NB4 (cell line): ENCODE measurements at regions not wholly inside any gene's neighbourhood (a gene's known extent, or its start where the extent isn't known, plus 50 kb on each side); places are given as distances from the start of the nearest gene placed in this dataset.

Experiments used
- DNase-seq: peaks from one replicate; pipeline ENCODE4 v3.0.0; 2010; ENCODE audit warnings: low read depth
- H3K4me3 ChIP-seq: one replicate; pipeline ENCODE4 v1.5.1; 2011; ENCODE audit warnings: mild to moderate bottlenecking, low read depth, low read length, moderate library complexity
- MYC ChIP-seq: IDR thresholded peaks from 2 replicates; pipeline ENCODE4 v1.6.1; 2011; ENCODE audit warnings: low read depth, low read length
- POLR2A ChIP-seq: IDR thresholded peaks from 2 replicates; pipeline ENCODE4 v1.6.1; 2011; ENCODE audit warnings: mild to moderate bottlenecking; ENCODE audit not compliant: insufficient read length; ENCODE audit errors: extremely low read depth
- TF ChIP-seq, protein P1 (sequence below): IDR thresholded peaks from one replicate; pipeline ENCODE4 v1.5.1; 2012; ENCODE audit warnings: low read depth, low read length
- TF ChIP-seq, protein P2 (sequence below): IDR thresholded peaks from 2 replicates; pipeline ENCODE4 v1.6.1; 2011; ENCODE audit warnings: low read depth, low read length

DNA sequence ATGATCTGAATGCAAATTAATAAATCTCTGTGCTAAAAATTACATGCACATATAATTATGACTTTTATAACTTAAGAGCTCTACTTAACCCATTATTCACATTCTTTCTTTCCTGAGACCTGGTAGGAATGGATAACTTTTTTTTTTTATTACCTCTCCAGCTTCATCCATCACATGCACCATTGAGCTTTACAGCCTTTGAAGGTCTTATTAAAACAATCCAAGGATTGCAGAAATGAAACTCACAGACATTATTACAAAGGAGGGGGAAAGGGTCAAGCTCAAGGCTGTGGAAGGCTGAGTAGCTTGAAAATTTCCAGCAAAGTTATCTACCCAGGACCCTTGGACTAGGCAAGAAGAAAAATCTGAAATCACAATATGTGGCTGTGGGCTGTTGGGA lies 202.5 kb upstream of the GRIP1 start:
- no peak for TF ChIP-seq MYC
- TF ChIP-seq, protein P1, sequence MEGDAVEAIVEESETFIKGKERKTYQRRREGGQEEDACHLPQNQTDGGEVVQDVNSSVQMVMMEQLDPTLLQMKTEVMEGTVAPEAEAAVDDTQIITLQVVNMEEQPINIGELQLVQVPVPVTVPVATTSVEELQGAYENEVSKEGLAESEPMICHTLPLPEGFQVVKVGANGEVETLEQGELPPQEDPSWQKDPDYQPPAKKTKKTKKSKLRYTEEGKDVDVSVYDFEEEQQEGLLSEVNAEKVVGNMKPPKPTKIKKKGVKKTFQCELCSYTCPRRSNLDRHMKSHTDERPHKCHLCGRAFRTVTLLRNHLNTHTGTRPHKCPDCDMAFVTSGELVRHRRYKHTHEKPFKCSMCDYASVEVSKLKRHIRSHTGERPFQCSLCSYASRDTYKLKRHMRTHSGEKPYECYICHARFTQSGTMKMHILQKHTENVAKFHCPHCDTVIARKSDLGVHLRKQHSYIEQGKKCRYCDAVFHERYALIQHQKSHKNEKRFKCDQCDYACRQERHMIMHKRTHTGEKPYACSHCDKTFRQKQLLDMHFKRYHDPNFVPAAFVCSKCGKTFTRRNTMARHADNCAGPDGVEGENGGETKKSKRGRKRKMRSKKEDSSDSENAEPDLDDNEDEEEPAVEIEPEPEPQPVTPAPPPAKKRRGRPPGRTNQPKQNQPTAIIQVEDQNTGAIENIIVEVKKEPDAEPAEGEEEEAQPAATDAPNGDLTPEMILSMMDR = no peak
- TF ChIP-seq POLR2A = no peak
- TF ChIP-seq, protein P2, sequence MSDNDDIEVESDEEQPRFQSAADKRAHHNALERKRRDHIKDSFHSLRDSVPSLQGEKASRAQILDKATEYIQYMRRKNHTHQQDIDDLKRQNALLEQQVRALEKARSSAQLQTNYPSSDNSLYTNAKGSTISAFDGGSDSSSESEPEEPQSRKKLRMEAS = no peak
- DNase-seq = no peak
- H3K4me3 ChIP-seq = no peak overlapping the region

DNA sequence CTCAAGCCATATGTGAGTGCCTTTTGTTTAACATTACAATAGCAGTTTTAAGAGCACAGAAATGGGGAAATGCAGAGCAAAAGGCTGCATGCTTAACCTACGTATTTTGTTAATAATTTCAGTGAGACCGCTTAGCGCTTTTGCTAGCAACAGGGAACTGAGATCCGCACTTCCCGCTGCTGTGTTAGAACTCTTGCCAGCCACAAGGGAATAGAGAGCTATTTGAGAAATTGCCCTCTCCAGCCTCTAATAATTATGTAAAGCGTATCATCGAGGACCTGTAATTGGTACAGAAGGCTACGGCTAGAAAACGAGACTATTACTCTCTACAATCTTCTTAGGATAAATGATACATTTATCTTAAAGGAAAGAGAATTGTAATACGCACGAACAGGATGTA lies 205.2 kb upstream of the GRIP1 start:
- DNase-seq = no peak
- H3K4me3 ChIP-seq = no peak overlapping the region
- TF ChIP-seq, protein P1 = no peak
- TF ChIP-seq MYC (no peak), POLR2A (no peak)
- TF ChIP-seq, protein P2 = no peak

DNA sequence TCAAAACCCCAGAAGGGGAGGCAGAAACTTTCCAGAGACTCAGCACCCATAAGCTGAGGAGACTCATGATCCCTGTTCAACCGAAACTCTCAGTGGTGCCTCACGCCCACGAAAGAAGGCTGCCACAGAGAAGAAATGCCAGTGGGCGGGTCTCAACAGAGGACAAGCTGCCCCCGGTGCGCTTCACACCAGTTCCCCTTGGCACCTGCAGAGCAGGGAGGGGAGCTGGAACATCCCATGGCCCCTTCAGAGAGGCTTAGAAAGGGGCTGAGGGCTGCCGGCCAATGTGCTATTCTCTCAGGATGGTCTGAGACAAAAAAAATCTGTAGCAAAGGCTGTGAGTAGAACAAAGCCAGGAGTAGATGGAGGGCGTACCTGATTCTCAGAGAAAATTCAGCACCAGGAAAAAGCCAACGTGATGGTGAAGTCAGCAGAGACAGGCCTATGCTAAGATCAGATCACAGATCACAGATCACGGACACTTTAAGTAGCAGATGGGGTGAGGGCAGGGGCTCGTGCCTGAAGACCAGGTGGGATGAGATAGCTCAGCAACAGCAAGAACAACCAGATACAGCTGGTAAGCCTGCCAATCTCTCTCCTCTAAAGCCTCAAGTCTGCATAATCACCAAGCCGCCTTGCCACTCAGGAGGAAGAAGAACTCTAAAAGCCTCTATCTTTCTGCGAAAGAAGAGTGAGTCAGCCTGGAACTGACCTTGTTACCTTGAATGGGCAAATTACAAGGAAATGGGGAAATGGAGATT lies 206.4 kb upstream of the GRIP1 start:
- no peak for TF ChIP-seq MYC
- TF ChIP-seq, protein P2 = no peak
- TF ChIP-seq POLR2A = no peak
- H3K4me3 ChIP-seq = no peak overlapping the region
- no peak for DNase-seq

DNA sequence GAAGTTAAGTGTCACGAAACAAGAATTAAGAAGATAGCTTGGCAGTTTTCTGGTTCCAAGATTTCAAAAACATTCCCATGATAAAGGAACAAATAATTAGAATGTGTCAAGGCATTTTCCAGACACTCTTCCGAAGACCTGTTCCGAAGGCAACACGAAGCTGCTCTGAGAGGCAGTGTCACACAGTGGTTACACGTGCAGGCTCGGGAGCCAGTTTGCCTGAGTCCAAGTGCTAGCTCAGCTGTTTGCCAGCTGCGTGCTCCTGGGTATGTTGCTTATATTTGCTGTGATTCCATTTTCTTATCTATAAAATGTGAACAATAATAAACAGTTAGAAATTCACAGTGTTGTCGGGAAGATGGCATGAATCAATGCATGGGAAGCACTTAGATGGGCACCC lies 217.9 kb upstream of the GRIP1 start:
- no peak for DNase-seq
- H3K4me3 ChIP-seq = no peak overlapping the region
- TF ChIP-seq, protein P1 = no peak
- TF ChIP-seq MYC = no peak
- no peak for TF ChIP-seq POLR2A
- TF ChIP-seq, protein P2 = no peak

DNA sequence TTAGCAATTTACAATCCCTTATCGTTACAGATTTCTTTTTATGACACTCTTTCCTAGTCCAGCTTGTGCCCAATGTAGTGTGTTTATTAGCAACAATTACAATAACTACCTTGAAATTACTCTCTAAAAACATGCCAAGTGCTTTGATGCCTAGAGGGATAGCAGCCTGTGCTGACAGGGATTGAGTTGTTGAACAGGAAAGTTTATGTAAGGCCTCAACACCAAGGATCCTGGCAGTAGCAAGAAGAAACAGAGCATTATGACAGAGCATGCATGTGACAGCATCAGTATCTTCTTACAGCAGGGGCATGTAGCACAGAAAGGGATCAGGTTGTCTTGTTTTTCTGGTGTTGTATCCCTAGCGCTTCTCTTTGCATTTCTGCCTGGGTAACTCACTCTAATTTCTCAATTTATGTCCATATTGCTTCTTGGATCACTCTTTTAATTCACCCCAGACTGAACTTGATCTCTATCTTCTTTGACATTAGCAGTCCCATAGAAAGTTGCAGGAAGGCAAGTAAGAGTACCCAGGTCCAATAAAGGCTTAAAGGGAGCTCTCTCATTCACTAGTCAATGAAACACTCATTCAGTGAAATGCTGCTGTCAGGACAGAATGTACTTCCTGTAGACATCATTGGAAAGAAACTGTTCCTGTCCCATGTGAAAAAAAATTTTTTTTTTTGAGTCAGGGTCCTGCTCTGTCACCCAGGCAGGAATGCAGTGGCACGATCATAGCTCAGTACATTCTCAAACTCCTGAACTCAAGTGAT lies 220.0 kb upstream of the GRIP1 start:
- TF ChIP-seq, protein P1 = no peak
- TF ChIP-seq, protein P2 = no peak
- no peak for TF ChIP-seq POLR2A
- no peak for TF ChIP-seq MYC
- DNase-seq = no peak
- no peak overlapping the region for H3K4me3 ChIP-seq

DNA sequence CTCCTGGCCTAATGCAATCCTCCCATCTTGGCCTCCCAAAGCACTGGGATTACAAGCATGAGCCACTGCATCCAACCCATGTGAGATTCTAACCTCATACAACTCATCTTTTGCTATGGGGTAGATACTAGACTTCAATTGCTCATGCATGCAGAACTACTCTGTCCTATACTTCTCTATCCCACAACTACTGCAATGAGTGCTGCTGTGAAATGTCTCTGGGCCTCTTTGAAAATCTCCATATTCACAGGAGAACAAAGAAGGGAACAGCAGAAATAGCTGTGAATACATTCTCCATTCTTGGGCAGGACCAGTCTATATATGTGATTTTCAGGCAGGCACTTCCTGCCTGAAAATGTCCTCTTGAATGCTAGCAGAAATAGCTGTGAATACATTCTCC lies 220.7 kb upstream of the GRIP1 start:
- H3K4me3 ChIP-seq = no peak overlapping the region
- TF ChIP-seq MYC = no peak
- TF ChIP-seq, protein P2 = no peak
- TF ChIP-seq, protein P1 = no peak
- no peak for TF ChIP-seq POLR2A
- DNase-seq = no peak
